Liver (tissue), 8 donors: ENCODE measurements at regions not wholly inside any gene's neighbourhood (a gene's known extent, or its start where the extent isn't known, plus 50 kb on each side); places are given as distances from the start of the nearest gene placed in this dataset.

ENCODE experiments used
- DNase-seq: peaks from one replicate; pipeline ENCODE4 v3.0.0-alpha.2; 2017; ENCODE audit warnings: low spot score
- H3K27ac ChIP-seq, 2 donors: one replicate each; pipeline ENCODE4 v1.7.0; 2013; ENCODE audit warnings: inconsistent platforms in 2 of 2, low read length in 2 of 2, control low read depth in 1 of 2, low read depth in 1 of 2, mild to moderate bottlenecking in 1 of 2
- H3K27me3 ChIP-seq, 4 donors: one replicate each; pipeline versions ENCODE4 v1.6.1 to v1.7.0; 2013; ENCODE audit warnings: low read length in 3 of 4, inconsistent platforms in 1 of 4, mild to moderate bottlenecking in 1 of 4, moderate library complexity in 1 of 4; ENCODE audit not compliant: control insufficient read depth in 4 of 4, insufficient read depth in 4 of 4
- H3K36me3 ChIP-seq, 4 donors: one replicate each; pipeline versions ENCODE4 v1.6.1 to v1.7.0; 2013; ENCODE audit warnings: low read length in 3 of 4, mild to moderate bottlenecking in 3 of 4, low read depth in 1 of 4, moderate library complexity in 1 of 4; ENCODE audit not compliant: control insufficient read depth in 4 of 4, insufficient read depth in 3 of 4
- H3K4me1 ChIP-seq, 4 donors: one replicate each; pipeline versions ENCODE4 v1.6.1 to v1.7.0; 2013; ENCODE audit warnings: low read length in 3 of 4, mild to moderate bottlenecking in 3 of 4, moderate library complexity in 1 of 4; ENCODE audit not compliant: control insufficient read depth in 4 of 4, insufficient read depth in 4 of 4
- H3K4me3 ChIP-seq, 3 donors: one replicate each; pipeline versions ENCODE4 v1.6.1 to v1.7.0; 2013; ENCODE audit warnings: low read length in 3 of 3, control low read depth in 1 of 3, low read depth in 1 of 3, mild to moderate bottlenecking in 1 of 3
- H3K9ac ChIP-seq, 2 donors: one replicate each; pipeline ENCODE4 v1.7.0; 2013; ENCODE audit warnings: low read length in 2 of 2, mild to moderate bottlenecking in 2 of 2, moderate library complexity in 2 of 2, control low read depth in 1 of 2, low read depth in 1 of 2
- H3K9me3 ChIP-seq, 4 donors: one replicate each; pipeline versions ENCODE4 v1.6.1 to v1.7.0; 2013; ENCODE audit warnings: low read length in 3 of 4; ENCODE audit not compliant: control insufficient read depth in 4 of 4
- ATF3 ChIP-seq: IDR thresholded peaks from 2 replicates; pipeline ENCODE4 v1.6.1; 2016; ENCODE audit warnings: antibody characterized with exemption
- CTCF ChIP-seq: fragments of 150-350 bp; IDR thresholded peaks from 2 replicates; pipeline ENCODE4 v1.5.1; 2017; ENCODE audit warnings: improper control_type of control experiment, low read depth, low read length; ENCODE audit not compliant: missing input control
- EGR1 ChIP-seq, 2 donors: IDR thresholded peaks; 2 replicates each; pipeline ENCODE4 v1.6.1; 2016 to 2018; ENCODE audit warnings: antibody characterized with exemption in 2 of 2, low read depth in 2 of 2
- FOXA1 ChIP-seq: IDR thresholded peaks from 2 replicates; pipeline ENCODE4 v1.6.1; 2016; ENCODE audit warnings: antibody characterized with exemption
- FOXA2 ChIP-seq: IDR thresholded peaks from 2 replicates; pipeline ENCODE4 v1.6.1; 2016; ENCODE audit warnings: antibody characterized with exemption
- GABPA ChIP-seq, 2 donors: IDR thresholded peaks in 1 of 2; conservative IDR thresholded peaks in 1 of 2; 2 replicates each; pipeline ENCODE4 v1.6.1; 2016; ENCODE audit warnings: antibody characterized with exemption in 2 of 2, mild to moderate bottlenecking in 1 of 2, moderate library complexity in 1 of 2
- HNF4A ChIP-seq, 2 donors: conservative IDR thresholded peaks; 2 replicates each; pipeline ENCODE4 v1.6.1; 2016; ENCODE audit warnings: antibody characterized with exemption in 2 of 2, mild to moderate bottlenecking in 2 of 2
- HNF4G ChIP-seq: IDR thresholded peaks from 2 replicates; pipeline ENCODE4 v1.6.1; 2016; ENCODE audit warnings: antibody characterized with exemption
- JUND ChIP-seq, 2 donors: IDR thresholded peaks; 2 replicates each; pipeline ENCODE4 v1.6.1; 2016; ENCODE audit warnings: antibody characterized with exemption in 2 of 2
- MAX ChIP-seq: IDR thresholded peaks from 2 replicates; pipeline ENCODE4 v1.6.1; 2016; ENCODE audit warnings: antibody characterized with exemption
- NR2F2 ChIP-seq: IDR thresholded peaks from 2 replicates; pipeline ENCODE4 v1.6.1; 2016; ENCODE audit warnings: antibody characterized with exemption
- RAD21 ChIP-seq, 2 donors: IDR thresholded peaks; 2 replicates each; pipeline ENCODE4 v1.6.1; 2016; ENCODE audit warnings: antibody characterized with exemption in 2 of 2, mild to moderate bottlenecking in 2 of 2
- REST ChIP-seq: IDR thresholded peaks from 2 replicates; pipeline ENCODE4 v1.6.1; 2016; ENCODE audit warnings: antibody characterized with exemption, mild to moderate bottlenecking
- RXRA ChIP-seq, 2 donors: IDR thresholded peaks; 2 replicates each; pipeline ENCODE4 v1.6.1; 2017 to 2018; ENCODE audit warnings: antibody characterized with exemption in 2 of 2, mild to moderate bottlenecking in 1 of 2
- SP1 ChIP-seq: IDR thresholded peaks from 2 replicates; pipeline ENCODE4 v1.6.1; 2018; ENCODE audit warnings: antibody characterized with exemption, mild to moderate bottlenecking
- TAF1 ChIP-seq: conservative IDR thresholded peaks from 2 replicates; pipeline ENCODE4 v1.6.1; 2016; ENCODE audit warnings: antibody characterized with exemption, mild to moderate bottlenecking
- YY1 ChIP-seq: IDR thresholded peaks from 2 replicates; pipeline ENCODE4 v1.6.1; 2016; ENCODE audit warnings: antibody characterized with exemption, mild to moderate bottlenecking
- ZBTB33 ChIP-seq: IDR thresholded peaks from 2 replicates; pipeline ENCODE4 v1.6.1; 2016; ENCODE audit warnings: antibody characterized with exemption
- WGBS: extraction: QIAGEN DNeasy Blood & Tissue Kit; methylation state at CpG from one replicate; pipeline ENCODE4 v1.1.7; 2013; 5-methylcytosine and 5-hydroxymethylcytosine counted together
- donor health status: healthy.
- donor health status: healthy.
- donor health status: healthy.
- donor health status: healthy.
- donor health status: healthy.

GRCh38 chr12:4830556-4831210, 79.0 kb upstream of the KCNA1 start:
- 50% methylated on average over 18 of the region's 18 CpGs for WGBS
- TF ChIP-seq FOXA1: no peak
- TF ChIP-seq JUND (IDR thresholded peaks at IDR 0.05): no peak
- TF ChIP-seq GABPA (IDR thresholded peaks at IDR 0.05 in 1 of 2, conservative IDR thresholded peaks at IDR 0.05 in 1 of 2): no peak
- TF ChIP-seq EGR1 (IDR thresholded peaks at IDR 0.05; ENCODE audit: low read depth in 2 of 2): no peak
- TF ChIP-seq TAF1: no peak
- no peak for TF ChIP-seq MAX
- TF ChIP-seq ATF3: no peak
- no peak for TF ChIP-seq HNF4A (conservative IDR thresholded peaks at IDR 0.05)
- TF ChIP-seq SP1: no peak
- TF ChIP-seq YY1: no peak
- no peak for TF ChIP-seq HNF4G
- TF ChIP-seq RAD21 (IDR thresholded peaks at IDR 0.05): no peak
- no peak for TF ChIP-seq ZBTB33
- TF ChIP-seq CTCF: no peak
- no peak for TF ChIP-seq FOXA2
- no peaks in the 10 kb centered on the region for H3K36me3 ChIP-seq
- peaks cover 0 to 3% (median under 1%) of the 10 kb centered on the region in 4 donors for H3K9me3 ChIP-seq
- H3K4me3 ChIP-seq: no peak overlapping the region
- H3K4me1 ChIP-seq: no peaks in the 10 kb centered on the region
- no peak overlapping the region for H3K9ac ChIP-seq
- peaks cover 0 to 3% (median 1%) of the 10 kb centered on the region in 4 donors for H3K27me3 ChIP-seq
- H3K27ac ChIP-seq: no peak overlapping the region
- DNase-seq: no peak

- H3K9me3 ChIP-seq: peaks cover 0 to 3% (median under 1%) of the 10 kb centered on the region in 4 donors
- WGBS: 73% methylated on average over 3 of the region's 3 CpGs
- peaks cover 0 to 3% (median 0%) of the 10 kb centered on the region in 4 donors for H3K27me3 ChIP-seq
- no peak for DNase-seq
- TF ChIP-seq SP1: no peak
- no peak for TF ChIP-seq YY1
- TF ChIP-seq REST: no peak
- no peak for TF ChIP-seq GABPA (IDR thresholded peaks at IDR 0.05 in 1 of 2, conservative IDR thresholded peaks at IDR 0.05 in 1 of 2)
- TF ChIP-seq JUND (IDR thresholded peaks at IDR 0.05): no peak
- TF ChIP-seq NR2F2: no peak
- no peak for TF ChIP-seq HNF4A (conservative IDR thresholded peaks at IDR 0.05)
- TF ChIP-seq RXRA (IDR thresholded peaks at IDR 0.05): no peak
- no peak for TF ChIP-seq FOXA2
- no peak for TF ChIP-seq MAX
- no peak overlapping the region for H3K9ac ChIP-seq
- H3K27ac ChIP-seq: no peak overlapping the region
- no peaks in the 10 kb centered on the region for H3K4me1 ChIP-seq
- no peak overlapping the region for H3K4me3 ChIP-seq
- no peaks in the 10 kb centered on the region for H3K36me3 ChIP-seq
Observed at GRCh38 chr12:4833053-4833452, 76.7 kb upstream of the KCNA1 start.
